GM10248 (cell line): ENCODE measurements at regions not wholly inside any gene's neighbourhood (a gene's known extent, or its start where the extent isn't known, plus 50 kb on each side); places are given as distances from the start of the nearest gene placed in this dataset.

Experiments used
- CTCF ChIA-PET: fragments of 300-600 bp; sonication (Branson Sonifier 250); formaldehyde crosslinking; extraction: SDS; loops from one replicate; lab custom pipeline; 2021; ENCODE audit warnings: antibody characterized with exemption; lab: Yijun Ruan, JAX
- POLR2A ChIA-PET: fragments of 350-650 bp; sonication (Branson Sonifier 250); formaldehyde crosslinking; extraction: SDS; loops from one replicate; lab custom pipeline; 2020; ENCODE audit warnings: antibody characterized with exemption; lab: Yijun Ruan, JAX
- DNase-seq: peaks from one replicate; pipeline ENCODE4 v3.0.0; 2012; ENCODE audit errors: extremely low spot score
- TF ChIP-seq, protein P1 (sequence below): IDR thresholded peaks from 2 replicates; pipeline ENCODE4 v1.5.1; 2012; ENCODE audit warnings: mild to moderate bottlenecking, low read depth; ENCODE audit errors: extremely low read depth, missing control alignments, control extremely low read depth

DNA sequence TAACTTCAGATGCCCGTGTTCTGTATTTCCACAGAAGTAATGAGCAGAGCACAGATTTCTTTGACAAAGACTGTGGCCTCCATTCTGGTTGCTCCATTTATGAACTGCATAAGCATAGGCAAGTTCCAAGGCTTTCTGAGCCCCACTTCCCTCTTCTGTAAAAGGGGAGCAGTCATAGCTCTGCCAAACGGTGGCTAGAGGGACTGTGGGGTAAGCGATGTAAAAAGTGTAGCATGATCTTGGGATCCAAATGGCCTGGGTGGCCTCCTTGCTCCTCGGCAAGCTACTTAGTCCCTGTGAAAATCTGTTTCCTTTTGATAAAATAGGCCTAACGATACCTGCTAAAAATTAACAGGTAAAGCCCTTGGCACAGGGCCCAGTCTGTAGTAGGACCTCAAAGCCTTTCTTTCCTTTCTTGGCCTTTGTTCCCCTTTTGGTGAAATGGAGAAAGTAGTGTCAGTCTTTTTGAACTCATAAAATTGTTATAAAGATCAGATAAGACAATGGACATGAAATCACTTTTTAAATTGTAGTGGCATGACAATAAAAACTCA lies 646.6 kb downstream of the ACTL7B start:
- POLR2A ChIA-PET, result no interaction called here
- CTCF ChIA-PET, result interaction anchor here (0.7 kb wide), 1 partner anchor 9 kb away, joined by 3 read pairs; no protein-coding TSS in a partner anchor
- DNase-seq, result no peak
- TF ChIP-seq, protein P1, sequence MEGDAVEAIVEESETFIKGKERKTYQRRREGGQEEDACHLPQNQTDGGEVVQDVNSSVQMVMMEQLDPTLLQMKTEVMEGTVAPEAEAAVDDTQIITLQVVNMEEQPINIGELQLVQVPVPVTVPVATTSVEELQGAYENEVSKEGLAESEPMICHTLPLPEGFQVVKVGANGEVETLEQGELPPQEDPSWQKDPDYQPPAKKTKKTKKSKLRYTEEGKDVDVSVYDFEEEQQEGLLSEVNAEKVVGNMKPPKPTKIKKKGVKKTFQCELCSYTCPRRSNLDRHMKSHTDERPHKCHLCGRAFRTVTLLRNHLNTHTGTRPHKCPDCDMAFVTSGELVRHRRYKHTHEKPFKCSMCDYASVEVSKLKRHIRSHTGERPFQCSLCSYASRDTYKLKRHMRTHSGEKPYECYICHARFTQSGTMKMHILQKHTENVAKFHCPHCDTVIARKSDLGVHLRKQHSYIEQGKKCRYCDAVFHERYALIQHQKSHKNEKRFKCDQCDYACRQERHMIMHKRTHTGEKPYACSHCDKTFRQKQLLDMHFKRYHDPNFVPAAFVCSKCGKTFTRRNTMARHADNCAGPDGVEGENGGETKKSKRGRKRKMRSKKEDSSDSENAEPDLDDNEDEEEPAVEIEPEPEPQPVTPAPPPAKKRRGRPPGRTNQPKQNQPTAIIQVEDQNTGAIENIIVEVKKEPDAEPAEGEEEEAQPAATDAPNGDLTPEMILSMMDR, result no peak

DNA sequence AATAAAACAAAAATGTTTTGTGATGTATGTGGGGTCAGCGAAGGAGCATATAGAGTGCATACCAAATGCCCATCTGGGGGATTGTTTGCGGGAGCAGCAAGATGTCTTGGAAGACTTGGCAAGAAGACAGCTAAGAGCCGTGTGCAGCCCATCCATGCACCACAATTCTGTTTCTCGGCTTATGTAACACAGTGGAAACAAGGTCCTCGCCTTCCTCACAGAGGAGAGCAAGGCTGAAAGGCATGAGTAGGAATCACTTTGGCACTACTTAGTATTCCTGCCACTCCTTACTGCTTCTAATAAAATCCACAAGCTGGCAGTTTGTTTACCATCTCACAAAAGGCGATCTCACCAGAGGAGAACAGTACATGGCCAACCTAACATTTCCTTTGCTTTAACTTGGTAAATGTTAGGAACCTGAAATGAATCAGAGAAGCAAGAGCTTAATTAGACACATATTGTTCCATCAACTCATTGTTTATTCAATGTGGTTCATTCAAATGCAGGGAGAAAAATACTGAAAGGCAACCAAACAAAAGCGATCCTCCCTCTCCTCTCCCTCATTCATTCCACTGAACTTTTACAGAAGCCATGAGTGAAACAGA lies 648.1 kb downstream of the ACTL7B start:
- CTCF ChIA-PET, result no interaction called here
- DNase-seq, result no peak
- POLR2A ChIA-PET, result no interaction called here
- TF ChIP-seq, protein P1, result no peak

DNA sequence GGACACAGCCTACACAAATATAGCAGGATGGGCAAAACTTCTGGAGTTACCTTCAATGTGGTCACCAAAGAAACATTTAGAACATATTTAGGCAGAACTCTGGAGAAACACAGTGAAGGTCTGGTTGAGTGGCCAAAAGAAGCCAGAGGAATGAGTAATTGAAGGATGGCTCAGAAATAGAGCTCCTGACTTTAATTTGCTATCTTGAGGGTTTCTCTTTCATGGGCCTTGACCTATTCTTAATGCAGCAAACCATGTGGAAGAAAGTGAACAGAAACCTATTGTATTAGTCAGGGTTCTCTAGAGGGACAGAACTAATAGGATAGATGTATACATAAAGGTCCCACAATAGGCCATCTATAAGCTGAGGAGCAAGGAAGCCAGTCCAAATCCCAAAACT lies 650.5 kb downstream of the ACTL7B start:
- TF ChIP-seq, protein P1, result no peak
- POLR2A ChIA-PET, result no interaction called here
- CTCF ChIA-PET, result no interaction called here

GRCh38 chr9:108197899-108198298 lies 657.9 kb downstream of the ACTL7B start:
- ChIA-PET POLR2A (no interaction called here), CTCF (no interaction called here)
- no peak for DNase-seq
- TF ChIP-seq, protein P1, result no peak

More for the DNA sequence above, 650.5 kb downstream of the ACTL7B start:
- DNase-seq, result no peak

DNA sequence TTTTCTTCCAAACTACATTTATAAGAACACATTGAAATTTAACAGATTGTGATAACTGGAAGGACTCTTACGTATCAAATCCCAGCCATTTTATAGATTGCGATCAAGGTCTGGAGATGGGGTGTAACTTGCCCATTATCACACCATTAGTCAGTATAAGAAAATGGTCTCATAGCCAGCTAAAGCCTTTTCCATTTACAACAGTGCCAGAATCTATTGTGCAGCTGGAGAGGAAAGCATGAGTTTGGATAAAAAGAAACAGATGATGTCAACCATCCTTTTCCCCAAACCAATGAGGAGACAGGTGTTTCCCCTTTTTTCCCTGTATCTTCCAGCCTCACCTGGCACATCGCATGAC lies 658.8 kb downstream of the ACTL7B start:
- DNase-seq, result no peak
- TF ChIP-seq, protein P1, result no peak
- ChIA-PET POLR2A (no interaction called here), CTCF (no interaction called here)

DNA sequence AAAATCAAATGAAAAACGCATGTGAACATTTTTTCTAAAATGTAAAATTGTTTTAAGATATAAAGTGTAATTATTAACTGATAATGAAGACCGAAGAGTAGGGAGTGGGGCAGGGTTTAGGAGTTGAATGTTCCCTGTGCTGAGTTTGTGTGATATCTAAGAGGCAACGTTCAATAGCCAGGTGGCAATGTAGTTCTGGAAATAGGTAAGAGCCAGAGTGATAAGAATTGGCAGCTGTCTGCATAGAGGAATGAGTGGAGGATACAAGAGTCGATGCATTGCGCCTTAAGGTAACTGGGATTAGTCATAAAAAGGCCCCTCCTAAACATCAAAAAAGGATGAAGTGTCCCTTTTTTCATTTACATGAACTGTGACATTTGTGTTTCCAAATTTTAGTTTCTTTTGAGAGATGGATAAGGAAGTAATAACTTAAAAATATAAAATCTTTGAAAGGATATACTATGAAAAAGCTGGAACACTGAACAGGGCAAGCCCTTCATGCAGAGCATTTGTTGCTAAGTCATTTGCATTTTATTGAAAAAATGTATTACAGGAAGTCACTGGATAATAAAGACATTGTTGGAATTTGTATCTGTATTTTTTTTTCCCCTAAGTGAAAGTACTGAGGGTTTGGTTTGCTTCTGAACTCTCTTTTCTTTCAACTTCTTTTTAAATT lies 659.3 kb downstream of the ACTL7B start:
- DNase-seq, result no peak
- TF ChIP-seq, protein P1, result no peak
- POLR2A ChIA-PET, result no interaction called here
- CTCF ChIA-PET, result no interaction called here
